Adipocyte (in vitro differentiated cells): ENCODE measurements at regions not wholly inside any gene's neighbourhood (a gene's known extent, or its start where the extent isn't known, plus 50 kb on each side); places are given as distances from the start of the nearest gene placed in this dataset.

Experiments used
- DNase-seq: peaks from one replicate; pipeline ENCODE4 v3.0.0-alpha.2; 2015; ENCODE audit warnings: low read depth
- H3K27me3 ChIP-seq: replicated peaks from 2 replicates; pipeline ENCODE4 v1.7.0; 2013; ENCODE audit warnings: mild to moderate bottlenecking, low read length, moderate library complexity; ENCODE audit not compliant: control insufficient read depth, insufficient read depth
- H3K36me3 ChIP-seq: 2 replicates; pipeline ENCODE4 v1.7.0; 2013; ENCODE audit warnings: low read length, mild to moderate bottlenecking, moderate library complexity; ENCODE audit not compliant: control insufficient read depth, insufficient read depth, severe bottlenecking
- H3K4me1 ChIP-seq: 2 replicates; pipeline ENCODE4 v1.7.0; 2013; ENCODE audit warnings: mild to moderate bottlenecking, low read length, moderate library complexity; ENCODE audit not compliant: control insufficient read depth, insufficient read depth
- H3K4me3 ChIP-seq: 2 replicates; pipeline ENCODE4 v1.7.0; 2013; ENCODE audit warnings: mild to moderate bottlenecking, low read length, moderate library complexity
- H3K9ac ChIP-seq: 2 replicates; pipeline ENCODE4 v1.7.0; 2013; ENCODE audit warnings: mild to moderate bottlenecking, low read length, moderate library complexity
- H3K9me3 ChIP-seq: 2 replicates; pipeline ENCODE4 v1.7.0; 2013; ENCODE audit warnings: mild to moderate bottlenecking, low read length, moderate library complexity; ENCODE audit not compliant: control insufficient read depth

DNA sequence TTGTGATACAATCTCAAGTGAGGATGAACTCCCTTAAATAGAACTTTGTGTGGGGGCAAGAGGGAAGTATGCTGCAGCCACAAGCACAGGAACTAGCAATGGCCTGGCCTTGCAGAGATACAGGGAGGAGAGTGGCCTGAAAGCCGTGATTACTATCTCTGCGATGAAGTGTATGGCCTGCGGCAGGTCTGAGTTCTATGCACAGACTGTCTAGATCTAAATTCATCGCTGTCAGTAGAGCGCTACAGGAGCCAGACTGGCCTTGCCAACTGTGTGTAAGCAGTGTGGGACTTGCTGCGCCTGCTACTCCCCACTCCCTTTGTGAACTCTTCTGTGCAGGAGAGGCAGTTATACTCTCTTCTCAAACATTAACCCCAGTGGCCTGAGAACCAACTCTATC, 997.0 kb downstream of the GRIK2 start:
- no peak for DNase-seq
- Histone ChIP-seq H3K36me3 (no peaks in the 10 kb centered on the region), H3K9me3 (no peaks in the 10 kb centered on the region), H3K9ac (no peak overlapping the region), H3K4me1 (no peaks in the 10 kb centered on the region), H3K27me3 (no peaks in the 10 kb centered on the region), H3K4me3 (no peak overlapping the region)

DNA sequence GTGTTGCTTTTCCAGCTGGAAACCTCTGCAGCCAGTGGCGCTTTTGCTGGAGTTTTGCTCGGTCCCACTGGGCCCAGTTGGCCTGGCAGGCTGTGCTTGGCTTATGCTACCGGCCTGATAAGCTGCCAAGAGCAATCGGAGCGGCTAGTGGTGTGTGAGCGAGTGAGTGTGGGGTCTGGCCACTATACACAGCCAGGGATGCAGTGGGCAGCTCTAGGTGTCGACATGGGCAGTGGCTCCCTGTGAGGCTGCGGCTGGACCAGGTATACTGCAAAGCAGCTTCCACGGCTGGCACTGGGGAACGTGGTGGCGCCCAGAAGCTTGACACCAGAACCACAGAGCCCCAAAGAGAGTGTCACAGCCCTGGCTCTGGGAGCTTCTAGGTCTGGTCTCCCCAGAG, 996.5 kb downstream of the GRIK2 start:
- Histone ChIP-seq H3K36me3 (no peaks in the 10 kb centered on the region), H3K4me1 (no peaks in the 10 kb centered on the region), H3K4me3 (no peak overlapping the region), H3K9me3 (no peaks in the 10 kb centered on the region), H3K9ac (no peak overlapping the region), H3K27me3 (no peaks in the 10 kb centered on the region)
- no peak for DNase-seq

DNA sequence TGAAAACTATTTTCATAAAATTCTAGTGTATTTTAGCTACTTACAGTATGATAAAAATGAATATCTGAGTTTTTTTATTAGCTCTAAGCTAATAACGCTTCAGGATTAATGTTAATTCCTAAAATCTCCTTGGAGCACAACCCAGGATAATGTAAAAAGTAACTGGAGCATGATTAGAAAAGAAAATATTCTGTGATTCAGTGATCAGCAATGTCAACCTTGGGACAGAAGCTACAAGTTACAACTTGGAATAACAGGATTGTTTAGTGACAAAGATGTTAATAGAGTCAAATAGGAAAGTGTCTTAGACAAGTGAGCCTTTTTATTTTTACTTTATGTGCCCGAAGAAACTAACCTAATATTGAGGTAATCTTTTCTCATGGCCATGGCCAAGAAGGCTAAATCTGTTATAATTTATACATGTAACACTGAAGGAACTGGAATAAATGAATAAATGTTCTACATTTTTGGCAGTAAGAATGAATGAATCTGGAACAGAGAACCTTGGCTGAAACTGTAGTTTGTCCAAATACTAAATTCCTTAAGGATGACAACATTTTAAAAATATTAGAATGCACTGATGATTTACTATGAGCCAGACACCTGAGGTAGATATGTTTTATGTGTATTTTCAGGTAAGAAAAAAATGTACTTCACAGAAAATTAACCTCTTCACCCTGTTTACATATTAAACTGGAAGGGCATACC, 994.0 kb downstream of the GRIK2 start:
- H3K27me3 ChIP-seq: no peaks in the 10 kb centered on the region
- no peaks in the 10 kb centered on the region for H3K9me3 ChIP-seq
- no peak overlapping the region for H3K4me3 ChIP-seq
- no peak overlapping the region for H3K9ac ChIP-seq
- DNase-seq: peak; percentile 3
- H3K4me1 ChIP-seq: no peaks in the 10 kb centered on the region
- H3K36me3 ChIP-seq: no peaks in the 10 kb centered on the region

DNA sequence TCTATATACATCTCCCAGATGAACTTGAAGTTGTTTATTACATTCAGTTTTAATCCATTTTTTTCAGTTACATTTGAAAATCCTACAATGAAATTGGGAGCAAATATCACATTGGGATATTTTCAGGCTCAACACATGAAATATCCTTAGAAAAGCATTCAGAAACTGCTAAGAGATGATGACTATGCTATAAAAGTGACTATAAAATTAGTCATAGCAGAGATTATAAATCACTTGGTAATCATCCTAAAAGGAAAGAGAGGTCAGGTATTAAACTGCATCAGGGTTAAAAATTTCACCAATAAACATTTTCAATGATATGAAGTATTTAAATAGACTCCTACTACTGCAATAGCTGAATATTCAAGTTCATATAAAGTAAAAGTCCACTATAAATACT, 987.7 kb downstream of the GRIK2 start:
- no peaks in the 10 kb centered on the region for H3K4me1 ChIP-seq
- H3K9ac ChIP-seq: no peak overlapping the region
- H3K9me3 ChIP-seq: no peaks in the 10 kb centered on the region
- no peak overlapping the region for H3K4me3 ChIP-seq
- no peaks in the 10 kb centered on the region for H3K36me3 ChIP-seq
- DNase-seq: no peak
- H3K27me3 ChIP-seq: no peaks in the 10 kb centered on the region

DNA sequence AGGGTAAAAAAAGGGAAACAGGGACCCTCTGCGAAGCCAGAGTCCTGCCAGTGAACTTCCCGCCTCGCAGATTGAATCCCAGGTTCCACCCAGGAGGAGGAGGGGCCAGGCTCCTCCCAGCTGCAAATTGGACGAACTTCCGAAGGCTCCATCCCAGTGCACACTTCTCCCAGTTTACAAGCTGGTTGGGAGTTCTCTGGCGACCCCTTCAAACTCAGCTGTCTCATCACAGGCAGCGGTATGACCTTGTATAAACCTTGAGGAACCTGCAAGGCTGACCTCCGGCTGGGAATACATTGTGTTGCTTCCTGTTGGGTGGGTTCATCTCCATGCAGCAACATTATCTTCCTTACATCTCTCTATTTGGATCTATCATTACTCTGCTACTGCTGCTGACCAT, 962.7 kb downstream of the GRIK2 start:
- Histone ChIP-seq H3K36me3 (no peaks in the 10 kb centered on the region), H3K27me3 (no peaks in the 10 kb centered on the region)
- no peak for DNase-seq

DNA sequence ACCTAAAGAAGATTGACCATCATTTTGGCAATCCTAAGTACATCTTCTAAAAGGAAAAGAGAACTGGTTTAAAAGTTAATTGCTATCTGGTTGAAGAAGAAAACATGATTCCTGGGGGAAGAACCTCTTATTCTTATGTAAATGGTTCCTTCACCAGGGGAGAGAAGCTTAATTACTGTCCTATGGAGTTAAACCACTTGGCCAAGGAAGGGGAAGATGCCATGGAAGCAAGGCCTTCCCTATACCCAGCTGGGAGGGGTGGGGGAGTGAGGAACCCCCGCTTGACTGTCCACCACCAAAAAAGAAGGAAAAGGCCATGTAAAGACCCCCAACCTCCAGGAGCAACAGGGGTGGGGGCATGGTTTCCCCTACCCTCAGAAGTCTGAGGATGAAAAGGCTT, 962.1 kb downstream of the GRIK2 start:
- Histone ChIP-seq H3K9me3 (no peaks in the 10 kb centered on the region), H3K9ac (no peak overlapping the region), H3K4me3 (no peak overlapping the region), H3K27me3 (no peaks in the 10 kb centered on the region), H3K36me3 (no peaks in the 10 kb centered on the region), H3K4me1 (no peaks in the 10 kb centered on the region)
- DNase-seq: no peak

More for the DNA sequence above, 962.7 kb downstream of the GRIK2 start:
- Histone ChIP-seq H3K9me3 (no peaks in the 10 kb centered on the region), H3K4me3 (no peak overlapping the region), H3K9ac (no peak overlapping the region), H3K4me1 (no peaks in the 10 kb centered on the region)

DNA sequence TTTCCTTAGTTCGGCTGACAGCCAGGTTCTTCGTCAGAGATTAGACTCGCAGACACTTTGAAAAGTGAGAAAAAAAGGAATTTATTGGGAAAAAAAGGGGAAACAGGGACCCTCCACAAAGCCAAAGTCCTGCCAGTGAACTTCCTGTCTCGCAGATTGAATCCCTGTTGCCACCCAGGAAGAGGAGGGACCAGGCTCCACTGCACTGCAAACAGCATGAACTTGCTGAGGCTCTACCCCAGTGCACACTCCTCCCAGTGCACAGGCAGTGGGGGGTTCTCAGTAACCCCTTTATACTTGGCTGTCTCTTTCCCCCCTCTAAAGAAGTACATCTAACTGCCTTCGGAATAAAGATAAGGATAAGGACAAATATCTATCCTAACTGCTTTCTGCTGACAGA, 959.0 kb downstream of the GRIK2 start:
- no peak overlapping the region for H3K4me3 ChIP-seq
- H3K27me3 ChIP-seq: no peaks in the 10 kb centered on the region
- H3K4me1 ChIP-seq: no peaks in the 10 kb centered on the region
- no peaks in the 10 kb centered on the region for H3K9me3 ChIP-seq
- H3K9ac ChIP-seq: no peak overlapping the region
- no peaks in the 10 kb centered on the region for H3K36me3 ChIP-seq
- DNase-seq: no peak

DNA sequence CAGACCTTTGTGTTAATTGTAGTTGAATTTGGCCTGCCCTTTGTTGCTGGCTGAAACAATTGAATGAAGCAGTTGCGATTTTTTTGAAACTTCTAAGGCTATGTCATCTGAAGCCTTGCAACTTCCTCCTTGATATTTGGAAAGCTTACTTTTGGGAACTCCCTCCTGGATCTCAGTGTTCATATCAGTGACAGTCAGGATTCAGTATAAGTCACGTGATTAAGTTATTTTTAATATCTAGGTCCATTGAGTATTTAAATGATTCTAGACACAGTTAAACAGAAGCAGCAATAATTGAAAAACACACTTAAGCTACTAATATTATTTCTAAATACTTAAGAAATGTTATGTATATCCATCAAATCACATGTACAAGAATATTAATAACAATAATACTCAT, 951.3 kb downstream of the GRIK2 start:
- H3K36me3 ChIP-seq: no peaks in the 10 kb centered on the region
- H3K9ac ChIP-seq: no peak overlapping the region
- no peak for DNase-seq
- no peaks in the 10 kb centered on the region for H3K4me1 ChIP-seq
- no peaks in the 10 kb centered on the region for H3K27me3 ChIP-seq
- no peaks in the 10 kb centered on the region for H3K9me3 ChIP-seq
- H3K4me3 ChIP-seq: no peak overlapping the region

DNA sequence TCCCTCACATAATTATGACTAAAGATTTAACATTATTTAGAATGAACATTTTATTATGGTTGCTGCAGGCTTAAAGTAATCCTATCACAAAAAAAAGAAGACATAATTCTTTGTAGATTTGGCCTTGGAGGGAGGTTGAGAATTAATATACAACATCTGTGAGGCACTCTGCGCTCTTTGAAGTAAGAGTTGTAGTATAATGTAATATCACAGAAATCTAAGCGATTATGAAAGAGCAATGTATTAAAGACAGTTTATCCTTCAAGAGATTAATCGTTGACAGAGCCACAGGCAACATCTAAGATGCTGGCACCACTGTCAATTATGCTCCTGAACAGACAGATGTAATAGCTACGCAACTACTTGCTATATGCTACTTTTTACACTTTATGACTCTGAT, 946.8 kb downstream of the GRIK2 start:
- Histone ChIP-seq H3K9ac (no peak overlapping the region), H3K27me3 (no peaks in the 10 kb centered on the region), H3K9me3 (no peaks in the 10 kb centered on the region), H3K36me3 (no peaks in the 10 kb centered on the region), H3K4me3 (no peak overlapping the region), H3K4me1 (no peaks in the 10 kb centered on the region)
- DNase-seq: peak; percentile 19

DNA sequence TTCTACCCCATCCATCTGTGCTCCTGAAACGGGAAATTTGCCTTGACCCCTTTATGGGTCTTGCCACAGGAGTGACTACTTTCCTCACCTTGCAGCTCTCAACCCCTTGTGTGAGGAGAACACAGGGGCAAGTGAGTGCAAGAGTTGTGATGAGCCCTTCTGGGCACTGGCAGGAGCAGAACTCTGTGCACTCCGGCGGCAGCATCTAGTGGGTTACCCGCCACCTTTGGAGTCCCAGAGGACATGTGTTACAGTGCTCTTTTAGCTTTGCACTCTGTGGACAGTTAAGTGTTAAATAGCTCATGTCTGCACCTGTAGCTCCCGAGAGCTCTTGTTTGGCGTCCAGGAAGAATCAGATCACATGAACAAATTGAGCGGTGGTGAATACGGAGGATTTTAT, 940.2 kb downstream of the GRIK2 start:
- H3K9ac ChIP-seq: no peak overlapping the region
- no peak overlapping the region for H3K4me3 ChIP-seq
- H3K36me3 ChIP-seq: no peaks in the 10 kb centered on the region
- DNase-seq: no peak
- no peaks in the 10 kb centered on the region for H3K4me1 ChIP-seq
- H3K9me3 ChIP-seq: no peaks in the 10 kb centered on the region
- H3K27me3 ChIP-seq: no peaks in the 10 kb centered on the region

DNA sequence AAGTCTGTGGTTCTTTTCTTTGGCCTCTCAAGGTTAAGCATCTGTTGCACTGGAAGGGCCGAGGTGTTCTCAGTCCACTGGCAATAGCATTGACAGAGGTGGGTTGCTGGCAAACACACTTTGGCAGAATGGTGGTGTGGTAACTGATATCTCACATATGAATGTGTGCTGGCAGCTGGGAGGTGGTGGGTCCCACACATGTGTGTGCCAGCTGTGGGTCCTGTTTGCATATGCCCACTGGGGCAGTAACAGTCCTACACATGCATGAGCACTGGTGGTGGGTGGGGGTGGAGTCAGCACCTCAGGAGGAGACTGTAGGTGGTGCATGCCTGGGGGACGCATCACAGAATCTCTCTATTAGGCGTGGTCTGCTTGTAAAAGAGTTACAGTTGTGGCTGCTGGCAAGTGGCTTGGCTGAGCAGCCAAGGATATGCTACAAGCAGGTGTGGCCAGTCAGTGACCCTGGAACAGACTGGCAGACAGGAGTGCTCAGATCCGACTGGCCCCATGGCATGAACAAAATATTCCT, 934.3 kb downstream of the GRIK2 start:
- no peaks in the 10 kb centered on the region for H3K4me1 ChIP-seq
- H3K27me3 ChIP-seq: no peaks in the 10 kb centered on the region
- H3K4me3 ChIP-seq: no peak overlapping the region
- DNase-seq: no peak
- H3K9me3 ChIP-seq: no peaks in the 10 kb centered on the region
- no peak overlapping the region for H3K9ac ChIP-seq
- H3K36me3 ChIP-seq: no peaks in the 10 kb centered on the region

DNA sequence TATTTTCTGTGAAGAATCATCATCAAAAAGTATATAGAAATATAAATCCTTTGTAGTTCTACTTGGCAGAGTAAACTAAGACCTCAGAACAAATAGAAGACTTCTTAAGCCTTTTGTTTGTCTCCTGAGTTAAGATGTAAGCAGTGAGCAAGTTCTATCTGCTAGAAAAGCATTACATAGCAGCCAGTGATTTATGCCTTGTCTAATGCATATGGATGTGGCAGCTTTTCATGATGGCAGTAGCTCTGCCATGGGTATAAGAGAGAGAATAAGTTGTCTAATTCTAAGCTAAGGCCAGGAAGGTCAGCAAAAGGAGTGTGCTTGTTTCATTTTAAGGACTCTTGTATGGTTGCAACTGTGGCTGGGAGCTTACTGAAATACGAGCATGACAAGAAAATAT, 920.2 kb downstream of the GRIK2 start:
- H3K9me3 ChIP-seq: no peaks in the 10 kb centered on the region
- H3K4me3 ChIP-seq: no peak overlapping the region
- H3K27me3 ChIP-seq: no peaks in the 10 kb centered on the region
- no peaks in the 10 kb centered on the region for H3K4me1 ChIP-seq
- no peaks in the 10 kb centered on the region for H3K36me3 ChIP-seq
- DNase-seq: no peak
- H3K9ac ChIP-seq: no peak overlapping the region
